ENCODE measurements at regions not wholly inside any gene's neighbourhood (a gene's known extent, or its start where the extent isn't known, plus 50 kb on each side); places are given as distances from the start of the nearest gene placed in this dataset.
A peak's percentile ranks its signal among the peaks of the same experiment; 100 is the strongest.

DNA sequence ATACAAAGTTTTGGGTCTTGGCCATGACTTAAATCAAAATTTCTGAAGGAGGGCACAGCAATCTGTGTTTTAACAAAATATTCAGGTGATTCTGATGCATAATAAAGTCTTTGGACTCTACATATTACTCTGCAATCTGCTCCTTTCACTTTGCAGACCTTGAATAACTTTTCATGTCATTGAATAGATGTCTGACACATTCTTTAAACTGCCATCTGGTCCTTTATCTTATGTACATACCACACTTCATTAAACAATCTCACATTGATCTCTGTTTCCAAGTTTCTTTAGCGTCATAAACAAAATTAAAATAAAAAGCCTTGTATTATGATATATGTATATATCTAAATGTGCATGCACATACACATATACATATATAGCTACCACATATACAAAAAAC lies 831.2 kb downstream of the MAFB start:
- H3K9me3 ChIP-seq (ENCODE audit: control insufficient read depth in 2 of 3, insufficient read depth in 1 of 3, low read length in 3 of 3), result no peaks in the 10 kb centered on the region
- TF ChIP-seq, protein P1, sequence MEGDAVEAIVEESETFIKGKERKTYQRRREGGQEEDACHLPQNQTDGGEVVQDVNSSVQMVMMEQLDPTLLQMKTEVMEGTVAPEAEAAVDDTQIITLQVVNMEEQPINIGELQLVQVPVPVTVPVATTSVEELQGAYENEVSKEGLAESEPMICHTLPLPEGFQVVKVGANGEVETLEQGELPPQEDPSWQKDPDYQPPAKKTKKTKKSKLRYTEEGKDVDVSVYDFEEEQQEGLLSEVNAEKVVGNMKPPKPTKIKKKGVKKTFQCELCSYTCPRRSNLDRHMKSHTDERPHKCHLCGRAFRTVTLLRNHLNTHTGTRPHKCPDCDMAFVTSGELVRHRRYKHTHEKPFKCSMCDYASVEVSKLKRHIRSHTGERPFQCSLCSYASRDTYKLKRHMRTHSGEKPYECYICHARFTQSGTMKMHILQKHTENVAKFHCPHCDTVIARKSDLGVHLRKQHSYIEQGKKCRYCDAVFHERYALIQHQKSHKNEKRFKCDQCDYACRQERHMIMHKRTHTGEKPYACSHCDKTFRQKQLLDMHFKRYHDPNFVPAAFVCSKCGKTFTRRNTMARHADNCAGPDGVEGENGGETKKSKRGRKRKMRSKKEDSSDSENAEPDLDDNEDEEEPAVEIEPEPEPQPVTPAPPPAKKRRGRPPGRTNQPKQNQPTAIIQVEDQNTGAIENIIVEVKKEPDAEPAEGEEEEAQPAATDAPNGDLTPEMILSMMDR (IDR thresholded peaks at IDR 0.05; ENCODE audit: borderline replicate concordance, extremely low read depth, insufficient read depth), result no peak
- FAIRE-seq, result no peak

DNA sequence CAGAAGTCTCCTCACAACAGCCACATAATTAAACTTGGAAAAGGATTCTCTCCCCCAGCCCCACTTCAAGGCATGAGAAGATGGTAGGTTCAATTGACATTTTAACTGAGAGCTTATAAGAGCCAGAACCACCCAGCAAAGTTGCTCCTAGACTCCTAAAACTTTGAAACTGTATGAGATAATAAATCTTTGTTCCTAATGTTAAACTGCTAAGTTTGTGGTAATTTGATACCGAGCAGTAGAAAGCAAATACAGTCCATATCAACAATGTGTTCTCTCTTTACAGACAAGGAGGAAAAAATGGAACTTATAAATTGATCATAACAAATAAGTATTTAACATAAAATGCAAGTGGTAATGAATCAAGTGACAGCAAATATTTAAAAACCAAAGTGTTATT lies 831.8 kb downstream of the MAFB start:
- Histone ChIP-seq H3K36me3 (ENCODE audit: control insufficient read depth in 2 of 3, insufficient read depth in 3 of 3, low read length in 3 of 3) (no peaks in the 10 kb centered on the region), H3K4me3 (ENCODE audit: low read length in 3 of 3) (no peak overlapping the region), H3K9ac (ENCODE audit: low read length in 3 of 3) (no peak overlapping the region), H3K27ac (ENCODE audit: low read depth in 2 of 2, low read length in 2 of 2) (no peak overlapping the region), H3K27me3 (ENCODE audit: control insufficient read depth, insufficient read depth, low read length) (no peaks in the 10 kb centered on the region), H3K4me1 (ENCODE audit: control insufficient read depth in 2 of 3, insufficient read depth in 2 of 3, low read depth in 1 of 3, low read length in 3 of 3) (peaks cover 0 to 6% (median 0%) of the 10 kb centered on the region in 3 donors), H3K9me3 (ENCODE audit: control insufficient read depth in 2 of 3, insufficient read depth in 1 of 3, low read length in 3 of 3) (no peaks in the 10 kb centered on the region)
- peak in 2 of 5 donors; percentile 45 to 56 for DNase-seq
- intact Hi-C loops (cut with DNase I), result no loop called here
- TF ChIP-seq, protein P1 (IDR thresholded peaks at IDR 0.05; ENCODE audit: borderline replicate concordance, extremely low read depth, insufficient read depth), result no peak
- FAIRE-seq, result no peak

More for the DNA sequence above, 831.2 kb downstream of the MAFB start:
- Histone ChIP-seq H3K9ac (ENCODE audit: low read length in 3 of 3) (no peak overlapping the region), H3K4me3 (ENCODE audit: low read length in 3 of 3) (no peak overlapping the region), H3K36me3 (ENCODE audit: control insufficient read depth in 2 of 3, insufficient read depth in 3 of 3, low read length in 3 of 3) (no peaks in the 10 kb centered on the region), H3K27ac (ENCODE audit: low read depth in 2 of 2, low read length in 2 of 2) (no peak overlapping the region), H3K4me1 (ENCODE audit: control insufficient read depth in 2 of 3, insufficient read depth in 2 of 3, low read depth in 1 of 3, low read length in 3 of 3) (peaks cover 0 to 6% (median 0%) of the 10 kb centered on the region in 3 donors), H3K27me3 (ENCODE audit: control insufficient read depth, insufficient read depth, low read length) (no peaks in the 10 kb centered on the region)
- intact Hi-C loops (cut with DNase I), result no loop called here
- DNase-seq, result no peak

DNA sequence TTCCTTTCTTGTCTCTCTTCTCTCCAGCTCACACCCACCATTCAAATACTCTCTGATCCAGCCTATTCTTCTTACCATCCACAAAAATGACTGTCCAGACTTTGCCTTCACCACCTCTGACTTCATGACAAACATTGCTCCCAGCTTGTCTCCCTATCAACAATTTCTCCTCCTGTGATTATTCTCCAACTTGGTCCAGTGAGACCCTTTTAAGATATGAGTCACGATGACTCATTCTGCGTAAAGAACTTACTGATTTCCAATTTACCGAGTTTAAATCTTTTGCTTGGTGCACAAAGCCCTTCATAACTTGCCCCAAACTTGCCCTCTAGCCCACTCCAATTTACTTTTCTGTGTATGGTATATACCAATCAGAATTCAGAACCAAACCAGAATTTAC lies 833.2 kb downstream of the MAFB start:
- DNase-seq, result no peak

More for the DNA sequence above, 833.2 kb downstream of the MAFB start:
- no peak overlapping the region for H3K9ac ChIP-seq (ENCODE audit: low read length in 3 of 3)
- H3K36me3 ChIP-seq (ENCODE audit: control insufficient read depth in 2 of 3, insufficient read depth in 3 of 3, low read length in 3 of 3), result no peaks in the 10 kb centered on the region
- no peak overlapping the region for H3K27ac ChIP-seq (ENCODE audit: low read depth in 2 of 2, low read length in 2 of 2)
- TF ChIP-seq, protein P1 (IDR thresholded peaks at IDR 0.05; ENCODE audit: borderline replicate concordance, extremely low read depth, insufficient read depth), result no peak
- no peak overlapping the region for H3K4me3 ChIP-seq (ENCODE audit: low read length in 3 of 3)
- no peaks in the 10 kb centered on the region for H3K9me3 ChIP-seq (ENCODE audit: control insufficient read depth in 2 of 3, insufficient read depth in 1 of 3, low read length in 3 of 3)
- no peaks in the 10 kb centered on the region for H3K27me3 ChIP-seq (ENCODE audit: control insufficient read depth, insufficient read depth, low read length)
- intact Hi-C loops (cut with DNase I), result no loop called here
- no peak for FAIRE-seq
- H3K4me1 ChIP-seq (ENCODE audit: control insufficient read depth in 2 of 3, insufficient read depth in 2 of 3, low read depth in 1 of 3, low read length in 3 of 3), result peaks cover 0 to 9% (median 0%) of the 10 kb centered on the region in 3 donors

Measured in kidney (tissue), 13 donors.